ENCODE measurements at regions not wholly inside any gene's neighbourhood (a gene's known extent, or its start where the extent isn't known, plus 50 kb on each side); places are given as distances from the start of the nearest gene placed in this dataset.

- no peak for DNase-seq (ENCODE audit: low read depth, low spot score)
Measured at GRCh38 chr14:71202881-71203280, 295.6 kb downstream of the PCNX1 start.

DNA sequence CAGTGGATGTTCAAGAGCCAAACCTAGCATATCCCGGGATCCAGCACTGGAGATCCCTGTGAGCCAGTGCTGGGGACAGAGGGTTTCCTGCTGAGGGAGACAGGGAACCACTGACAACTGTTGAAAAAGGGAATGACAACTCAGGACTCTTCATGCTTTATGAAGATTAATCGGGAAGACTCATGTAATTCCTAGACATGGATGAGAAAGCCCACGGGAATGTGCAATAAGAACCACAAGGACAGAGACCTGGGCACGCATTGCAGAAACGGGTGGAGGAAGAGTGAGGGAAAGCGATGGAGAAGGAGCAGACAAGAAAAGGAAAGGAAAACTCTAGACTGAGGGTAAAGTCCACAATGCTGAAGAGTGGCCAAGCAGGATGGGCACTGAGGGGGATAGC is 296.0 kb downstream of the PCNX1 start:
- no peak for DNase-seq (ENCODE audit: low read depth, low spot score)

- no peak for DNase-seq (ENCODE audit: low read depth, low spot score)
Measured at GRCh38 chr14:71204231-71204630, 297.0 kb downstream of the PCNX1 start.

GRCh38 chr14:71204768-71205167 is 297.5 kb downstream of the PCNX1 start:
- DNase-seq (ENCODE audit: low read depth, low spot score): no peak

GRCh38 chr14:71206123-71206522 is 298.9 kb downstream of the PCNX1 start:
- DNase-seq (ENCODE audit: low read depth, low spot score): no peak

GRCh38 chr14:71206766-71207371 is 299.6 kb downstream of the PCNX1 start:
- no peak for DNase-seq (ENCODE audit: low read depth, low spot score)

DNA sequence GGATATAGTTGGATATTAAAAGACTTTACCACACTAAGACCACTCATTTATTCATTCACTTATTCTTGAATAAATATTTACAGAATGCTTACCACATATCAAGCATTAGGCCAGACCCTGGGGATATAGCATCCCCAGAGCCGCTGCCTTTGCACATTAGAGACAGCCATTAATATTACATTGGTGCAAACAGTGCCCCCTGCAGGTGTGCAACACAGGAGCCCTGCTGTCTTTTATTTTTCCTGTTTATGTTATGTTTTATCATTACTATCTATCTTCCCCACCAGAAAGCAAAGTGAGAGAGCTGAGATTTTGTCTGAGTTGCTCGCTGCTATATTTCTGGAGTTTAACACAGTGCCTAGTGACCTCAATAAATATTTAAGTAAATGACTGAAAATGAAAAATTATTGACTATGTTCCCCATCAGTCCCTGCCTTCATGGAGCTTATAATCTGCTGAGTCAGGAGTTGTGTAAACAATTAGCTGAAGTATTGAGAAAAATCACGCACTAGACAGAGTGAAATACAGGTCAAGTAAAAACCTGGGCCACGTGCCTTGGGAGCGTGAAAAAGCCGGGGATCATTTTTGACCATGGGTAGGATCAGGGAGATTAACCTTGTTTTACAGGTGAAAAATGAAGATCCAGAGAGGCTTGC is 301.6 kb downstream of the PCNX1 start:
- DNase-seq (ENCODE audit: low read depth, low spot score): no peak

DNA sequence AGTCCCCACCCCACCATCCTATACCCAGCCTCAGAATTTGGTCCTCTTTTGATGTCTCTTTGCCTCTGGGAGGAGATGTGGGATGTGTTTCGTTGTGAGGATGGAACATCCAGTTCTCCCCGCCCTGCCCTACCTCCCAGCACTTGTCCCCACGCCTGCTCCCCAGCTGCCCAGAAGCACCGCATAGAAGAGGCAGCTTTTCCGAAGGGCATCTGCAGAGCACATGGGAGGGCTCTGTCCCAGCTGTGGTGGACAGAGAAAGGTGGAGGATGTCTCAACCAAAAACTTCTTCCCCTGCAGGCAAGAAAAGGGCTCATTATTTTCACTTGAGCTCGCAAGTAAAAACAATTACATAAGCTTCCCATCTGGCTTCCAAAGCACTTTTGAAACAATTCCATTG is 302.6 kb downstream of the PCNX1 start:
- no peak for DNase-seq (ENCODE audit: low read depth, low spot score)

- DNase-seq (ENCODE audit: low read depth, low spot score): no peak
Measured at GRCh38 chr14:71212093-71212492, 304.8 kb downstream of the PCNX1 start.

DNA sequence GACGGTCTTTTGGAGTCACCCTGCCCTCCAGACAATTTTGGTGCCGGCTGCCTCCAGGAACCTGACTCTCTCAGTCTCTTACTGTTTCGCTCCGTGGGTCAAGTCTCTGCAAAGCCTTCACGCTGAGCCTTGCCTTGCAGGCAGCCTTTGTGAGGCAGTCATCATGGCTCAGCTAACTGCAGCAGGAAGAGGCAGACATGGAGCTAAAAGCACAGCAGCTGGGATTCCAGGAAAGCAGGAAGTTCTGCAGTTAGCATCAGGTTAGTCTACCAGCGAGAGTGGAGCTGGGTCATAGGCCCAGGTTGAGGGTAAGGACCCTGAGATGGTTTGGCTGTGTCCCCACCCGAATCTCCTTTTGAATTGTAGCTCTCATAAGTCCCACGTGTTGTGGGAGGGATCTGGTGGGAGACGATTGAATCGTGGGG is 305.4 kb downstream of the PCNX1 start:
- no peak for DNase-seq (ENCODE audit: low read depth, low spot score)

DNA sequence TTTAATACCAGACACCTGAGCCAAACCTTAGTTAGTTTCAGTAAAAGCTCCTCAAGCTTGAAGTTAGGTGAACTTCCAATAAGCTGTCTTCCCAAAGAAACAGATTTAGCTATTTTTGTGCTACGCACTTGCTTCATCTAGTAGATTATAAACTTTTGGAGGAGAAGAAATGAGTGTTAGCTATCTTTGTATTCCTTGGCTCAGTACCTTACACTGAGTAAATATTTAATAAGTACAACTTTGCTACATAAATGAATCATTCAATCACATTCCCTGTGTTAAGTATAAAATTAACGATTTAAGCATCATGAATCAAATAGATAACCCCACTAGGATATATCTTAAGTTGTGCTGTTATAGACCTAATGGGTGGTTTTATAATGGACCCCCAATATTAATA is 307.0 kb downstream of the PCNX1 start:
- no peak for DNase-seq (ENCODE audit: low read depth, low spot score)

- no peak for DNase-seq (ENCODE audit: low read depth, low spot score)
Measured at GRCh38 chr14:71220462-71220861, 313.2 kb downstream of the PCNX1 start.

GRCh38 chr14:71221119-71221518 is 313.9 kb downstream of the PCNX1 start:
- no peak for DNase-seq (ENCODE audit: low read depth, low spot score)

- DNase-seq (ENCODE audit: low read depth, low spot score): no peak
Measured at GRCh38 chr14:71225113-71225512, 317.9 kb downstream of the PCNX1 start.

DNA sequence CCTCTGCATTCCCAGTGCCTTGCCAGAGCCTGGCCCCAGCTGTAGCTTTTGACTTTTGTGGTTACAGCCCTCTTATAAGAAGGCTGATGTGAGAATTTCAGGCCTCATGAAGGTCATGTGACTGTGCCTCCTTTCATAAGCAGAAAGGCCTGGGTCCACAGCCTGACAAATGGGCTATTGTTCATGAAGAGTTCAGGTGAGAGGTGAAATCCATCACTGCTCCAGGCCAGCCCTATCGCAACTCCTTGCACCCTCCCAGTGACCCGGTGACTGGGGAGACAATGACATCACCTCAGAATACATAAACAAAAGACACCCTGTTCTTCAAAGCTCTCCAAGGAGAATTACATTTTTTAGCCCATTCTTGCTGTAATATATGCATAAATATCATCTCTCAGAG is 321.5 kb downstream of the PCNX1 start:
- no peak for DNase-seq (ENCODE audit: low read depth, low spot score)

- no peak for DNase-seq (ENCODE audit: low read depth, low spot score)
Measured at GRCh38 chr14:71229875-71230274, 322.6 kb downstream of the PCNX1 start.

DNA sequence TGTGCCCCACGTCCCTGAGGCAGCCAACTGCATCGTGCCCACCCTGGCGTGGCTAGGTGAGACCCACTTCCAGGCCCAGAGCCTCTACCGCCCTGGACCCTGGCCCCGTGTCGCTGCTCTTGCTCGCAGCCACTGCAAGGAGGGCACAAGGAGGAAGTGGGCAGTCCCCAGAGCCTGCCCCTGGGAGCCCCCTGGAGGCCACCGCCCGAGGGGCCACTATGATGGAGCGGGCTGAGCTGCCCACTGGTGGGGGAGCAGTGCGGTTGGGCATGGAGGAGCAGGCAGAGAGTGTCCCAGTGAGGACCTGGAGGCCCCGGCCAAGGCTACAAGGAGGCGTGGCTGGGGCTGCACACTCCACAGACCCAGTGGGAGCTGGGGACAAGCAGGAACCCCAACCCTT is 323.6 kb downstream of the PCNX1 start:
- DNase-seq (ENCODE audit: low read depth, low spot score): no peak

GRCh38 chr14:71231521-71232393 is 324.5 kb downstream of the PCNX1 start:
- DNase-seq (ENCODE audit: low read depth, low spot score): no peak

- no peak for DNase-seq (ENCODE audit: low read depth, low spot score)
Measured at GRCh38 chr14:71232506-71232905, 325.2 kb downstream of the PCNX1 start.

DNA sequence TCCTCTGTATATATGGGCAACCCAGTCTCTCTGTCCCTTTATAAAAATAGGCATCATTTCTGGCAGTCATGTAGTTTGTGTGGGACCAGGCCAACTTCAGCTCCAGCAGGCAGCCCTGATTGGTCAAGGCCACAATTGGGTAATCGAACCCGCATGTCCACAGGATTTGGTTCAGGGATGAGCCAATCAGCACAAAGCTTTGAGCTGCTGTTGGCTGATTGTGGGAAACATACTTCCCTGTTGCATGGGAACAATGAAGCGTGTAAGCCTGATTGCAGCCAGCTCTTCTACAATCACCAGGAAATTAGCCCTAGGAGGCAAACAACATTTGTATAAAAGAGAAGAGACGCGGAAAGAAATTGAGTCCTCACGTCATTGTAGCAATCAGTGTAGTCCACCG is 328.6 kb downstream of the PCNX1 start:
- DNase-seq (ENCODE audit: low read depth, low spot score): no peak

DNA sequence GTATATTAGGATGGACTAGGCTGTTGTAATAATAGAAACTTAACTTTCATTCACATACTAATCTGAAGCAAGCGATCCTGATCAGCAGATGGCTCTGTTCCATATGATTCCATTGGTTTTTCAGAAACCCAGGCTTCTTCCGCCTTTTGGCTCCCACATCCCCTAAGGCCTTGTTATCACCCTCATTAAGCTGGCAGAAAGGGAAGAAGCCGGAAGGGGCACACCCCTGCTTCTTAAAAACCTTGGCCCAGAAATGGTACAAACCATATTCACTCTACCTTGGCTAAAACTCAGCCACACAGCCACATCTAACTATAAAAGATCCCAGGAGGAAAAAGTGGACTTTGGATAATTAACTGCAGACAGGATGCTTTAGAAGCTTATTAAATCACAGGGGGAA is 329.2 kb downstream of the PCNX1 start:
- no peak for DNase-seq (ENCODE audit: low read depth, low spot score)

- DNase-seq (ENCODE audit: low read depth, low spot score): no peak
Measured at GRCh38 chr14:71237556-71237955, 330.3 kb downstream of the PCNX1 start.

DNA sequence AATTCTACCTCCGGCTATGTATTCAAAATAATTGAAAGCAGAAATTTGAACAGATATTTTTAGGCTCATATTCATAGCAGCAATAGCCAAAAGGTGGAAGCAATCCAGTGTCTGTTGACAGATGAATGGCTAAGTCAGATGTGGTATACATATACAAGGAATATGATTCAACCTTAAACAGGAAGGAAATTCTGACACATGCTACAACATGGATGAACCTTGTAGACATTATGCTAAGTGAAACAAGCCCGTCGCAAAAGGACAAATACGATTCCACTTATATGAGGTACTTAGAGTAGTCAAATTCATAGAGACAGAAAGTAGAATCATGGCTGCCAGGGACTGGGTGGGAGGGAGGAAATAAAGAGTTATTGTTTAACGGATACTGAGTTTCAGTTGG is 331.6 kb downstream of the PCNX1 start:
- no peak for DNase-seq (ENCODE audit: low read depth, low spot score)

Data from iPS DF 19.7 (cell line).